NCI-H460 (cell line): ENCODE measurements at regions not wholly inside any gene's neighbourhood (a gene's known extent, or its start where the extent isn't known, plus 50 kb on each side); places are given as distances from the start of the nearest gene placed in this dataset.
A peak's percentile ranks its signal among the peaks of the same experiment; 100 is the strongest.

ENCODE experiments used
- DNase-seq: peaks from one replicate; pipeline ENCODE4 v3.0.0-alpha.2; 2016; ENCODE audit warnings: low read depth; ENCODE audit errors: extremely low read depth

- DNase-seq: no peak
Observed at GRCh38 chr10:44593952-44594351, 209.1 kb upstream of the CXCL12 start.

- no peak for DNase-seq
Observed at GRCh38 chr10:44607116-44607515, 222.2 kb upstream of the CXCL12 start.

GRCh38 chr10:44618910-44619309 is 234.0 kb upstream of the CXCL12 start:
- DNase-seq: no peak

- no peak for DNase-seq
Observed at GRCh38 chr10:44619521-44619920, 234.6 kb upstream of the CXCL12 start.

- DNase-seq: no peak
Observed at GRCh38 chr10:44619975-44620374, 235.1 kb upstream of the CXCL12 start.

- DNase-seq: no peak
Observed at GRCh38 chr10:44627591-44628354, 242.9 kb upstream of the CXCL12 start.

- DNase-seq: peak; percentile 55
Observed at GRCh38 chr10:44628921-44629320, 244.0 kb upstream of the CXCL12 start.

- DNase-seq: no peak
Observed at GRCh38 chr10:44635176-44635575, 250.3 kb upstream of the CXCL12 start.

GRCh38 chr10:44636625-44637024 is 251.7 kb upstream of the CXCL12 start:
- no peak for DNase-seq

- DNase-seq: no peak
Observed at GRCh38 chr10:44640429-44640828, 255.5 kb upstream of the CXCL12 start.

- DNase-seq: no peak
Observed at GRCh38 chr10:44647473-44647872, 262.6 kb upstream of the CXCL12 start.

- DNase-seq: no peak
Observed at GRCh38 chr10:44647877-44648542, 263.1 kb upstream of the CXCL12 start.

GRCh38 chr10:44650691-44651661 is 260.2 kb upstream of the TMEM72 start:
- no peak for DNase-seq

- DNase-seq: no peak
Observed at GRCh38 chr10:44651834-44652233, 259.3 kb upstream of the TMEM72 start.

- DNase-seq: no peak
Observed at GRCh38 chr10:44659320-44659719, 251.8 kb upstream of the TMEM72 start.

- no peak for DNase-seq
Observed at GRCh38 chr10:44660271-44660670, 250.9 kb upstream of the TMEM72 start.

- DNase-seq: no peak
Observed at GRCh38 chr10:44662051-44662450, 249.1 kb upstream of the TMEM72 start.

GRCh38 chr10:44668336-44668735 is 242.8 kb upstream of the TMEM72 start:
- DNase-seq: no peak

- DNase-seq: no peak
Observed at GRCh38 chr10:44671319-44671718, 239.8 kb upstream of the TMEM72 start.

- no peak for DNase-seq
Observed at GRCh38 chr10:44673245-44673983, 237.7 kb upstream of the TMEM72 start.
